ENCODE measurements at regions not wholly inside any gene's neighbourhood (a gene's known extent, or its start where the extent isn't known, plus 50 kb on each side); places are given as distances from the start of the nearest gene placed in this dataset.

- TF ChIP-seq EZH2 (IDR thresholded peaks at IDR 0.05) = no peak
- TF ChIP-seq POLR2AphosphoS5 (IDR thresholded peaks at IDR 0.05; ENCODE audit: borderline replicate concordance, low read depth, low read length) = no peak
- no peak for TF ChIP-seq FOXP2 (optimal IDR thresholded peaks at IDR 0.05; ENCODE audit: control extremely low read depth, extremely low read length, insufficient read depth)
Measured at GRCh38 chr3:3633761-3634160, 165.5 kb upstream of the LRRN1 start.

All from SK-N-MC (cell line).